Testis (tissue), 2 donors: ENCODE measurements at regions not wholly inside any gene's neighbourhood (a gene's known extent, or its start where the extent isn't known, plus 50 kb on each side); places are given as distances from the start of the nearest gene placed in this dataset.
"Not testable (repeated sequence)": the region's sequence is repeated elsewhere in the genome, so short reads cannot be mapped to it uniquely, and the experiment has no call there.

ENCODE experiments used
- DNase-seq: peaks from one replicate; pipeline ENCODE4 v3.0.0-alpha.2; 2019
- H3K27ac ChIP-seq, 2 donors: fragments of 200-600 bp; sonication (generic); one replicate each; pipeline ENCODE4 v1.5.1; 2019
- H3K27me3 ChIP-seq: fragments of 200-600 bp; sonication (generic); one replicate; pipeline ENCODE4 v1.5.1; 2019
- H3K36me3 ChIP-seq: fragments of 200-600 bp; sonication (generic); one replicate; pipeline ENCODE4 v1.5.1; 2017; ENCODE audit warnings: low read depth; ENCODE audit errors: missing control alignments
- H3K4me1 ChIP-seq: fragments of 200-600 bp; sonication (generic); one replicate; pipeline ENCODE4 v1.5.1; 2019
- H3K4me3 ChIP-seq, 2 donors: fragments of 200-600 bp; sonication (generic); one replicate each; pipeline ENCODE4 v1.5.1; 2017 to 2019
- H3K9me3 ChIP-seq: fragments of 200-600 bp; sonication (generic); one replicate; pipeline ENCODE4 v1.5.1; 2017
- CTCF ChIP-seq, 3 experiments: fragments of 450-650 bp in 2 of 3; fragments of 200-600 bp in 1 of 3; sonication (generic) in 1 of 3; IDR thresholded peaks; one replicate each; pipeline ENCODE4 v1.5.1; 2016 to 2019; ENCODE audit warnings: antibody characterized with exemption in 3 of 3, mild to moderate bottlenecking in 2 of 3, moderate library complexity in 1 of 3
- POLR2A ChIP-seq: fragments of 450-650 bp; IDR thresholded peaks from one replicate; pipeline ENCODE4 v1.6.1; 2017; ENCODE audit warnings: antibody characterized with exemption, mild to moderate bottlenecking, moderate library complexity
- WGBS, 2 donors: methylation state at CpG; one replicate each; pipeline ENCODE4 v1.1.5; 2018; 5-methylcytosine and 5-hydroxymethylcytosine counted together
- intact Hi-C: fragments of 100-400 bp; cut with DNase I; formaldehyde crosslinking; loops from one replicate; pipeline ENCODE4 v1.15.1; 2023; ENCODE audit warnings: low total_unique reads

GRCh38 chr3:124147429-124147828 is 155.5 kb upstream of the ROPN1 start:
- Histone ChIP-seq H3K9me3 (no peaks in the 10 kb centered on the region), H3K27me3 (no peaks in the 10 kb centered on the region), H3K27ac (no peak overlapping the region), H3K4me3 (no peak overlapping the region), H3K36me3 (no peaks in the 10 kb centered on the region), H3K4me1 (no peaks in the 10 kb centered on the region)
- DNase-seq: no peak
- intact Hi-C loops: no loop called here
- TF ChIP-seq POLR2A: no peak
- no peak for TF ChIP-seq CTCF (IDR thresholded peaks at IDR 0.05)

- DNase-seq: no peak
- H3K27ac ChIP-seq: no peak overlapping the region
- intact Hi-C loops: no loop called here
- no peaks in the 10 kb centered on the region for H3K36me3 ChIP-seq
- WGBS, 2 donors: 92 to 99% methylated on average over 2 of the region's 2 CpGs
- no peaks in the 10 kb centered on the region for H3K27me3 ChIP-seq
- no peaks in the 10 kb centered on the region for H3K4me1 ChIP-seq
- H3K9me3 ChIP-seq: no peaks in the 10 kb centered on the region
- H3K4me3 ChIP-seq: no peak overlapping the region
- TF ChIP-seq CTCF (IDR thresholded peaks at IDR 0.05): no peak
- no peak for TF ChIP-seq POLR2A
Measured at GRCh38 chr3:124147946-124148345, 156.0 kb upstream of the ROPN1 start.

- no peak for DNase-seq
- no peaks in the 10 kb centered on the region for H3K27me3 ChIP-seq
- intact Hi-C loops: no loop called here
- H3K9me3 ChIP-seq: no peaks in the 10 kb centered on the region
- TF ChIP-seq CTCF (IDR thresholded peaks at IDR 0.05): no peak
- TF ChIP-seq POLR2A: no peak
- no peak overlapping the region for H3K27ac ChIP-seq
- no peak overlapping the region for H3K4me3 ChIP-seq
- 90 to 100% methylated on average over 1 of the region's 1 CpG for WGBS, 2 donors
- H3K4me1 ChIP-seq: no peaks in the 10 kb centered on the region
- H3K36me3 ChIP-seq: no peaks in the 10 kb centered on the region
Measured at GRCh38 chr3:124149081-124149480, 157.2 kb upstream of the ROPN1 start.

GRCh38 chr3:124149771-124150170 is 157.8 kb upstream of the ROPN1 start:
- Histone ChIP-seq H3K4me1 (no peaks in the 10 kb centered on the region), H3K9me3 (no peaks in the 10 kb centered on the region), H3K4me3 (no peak overlapping the region), H3K36me3 (no peaks in the 10 kb centered on the region), H3K27ac (no peak overlapping the region), H3K27me3 (no peaks in the 10 kb centered on the region)
- DNase-seq: no peak
- WGBS, 2 donors: 56 to 69% methylated on average over 3 of the region's 3 CpGs
- intact Hi-C loops: no loop called here
- TF ChIP-seq CTCF (IDR thresholded peaks at IDR 0.05): no peak
- TF ChIP-seq POLR2A: no peak

- H3K4me3 ChIP-seq, H3K27me3 ChIP-seq, H3K27ac ChIP-seq, DNase-seq, H3K36me3 ChIP-seq, intact Hi-C loops, H3K4me1 ChIP-seq, H3K9me3 ChIP-seq: not testable (repeated sequence)
- WGBS, 2 donors: 91 to 100% methylated on average over 1 of the region's 1 CpG
Measured at GRCh38 chr3:124152891-124153290, 161.0 kb upstream of the ROPN1 start.
